H7 (cell line): ENCODE measurements at regions not wholly inside any gene's neighbourhood (a gene's known extent, or its start where the extent isn't known, plus 50 kb on each side); places are given as distances from the start of the nearest gene placed in this dataset.
A peak's percentile ranks its signal among the peaks of the same experiment; 100 is the strongest.

Source experiments
- DNase-seq: peaks from one replicate; pipeline ENCODE4 v3.0.0; 2012
- H3K27me3 ChIP-seq: 2 replicates; pipeline ENCODE4 v1.6.0; 2011; ENCODE audit warnings: mild to moderate bottlenecking, low read length; ENCODE audit not compliant: control insufficient read depth, insufficient read depth
- H3K36me3 ChIP-seq: replicated peaks from 2 replicates; pipeline ENCODE4 v1.5.1; 2011; ENCODE audit warnings: low read length; ENCODE audit not compliant: control insufficient read depth, insufficient read depth
- H3K4me3 ChIP-seq: 2 replicates; pipeline ENCODE4 v1.5.1; 2011; ENCODE audit warnings: low read depth, mild to moderate bottlenecking, control low read depth, low read length, moderate library complexity; ENCODE audit not compliant: insufficient read depth

DNA sequence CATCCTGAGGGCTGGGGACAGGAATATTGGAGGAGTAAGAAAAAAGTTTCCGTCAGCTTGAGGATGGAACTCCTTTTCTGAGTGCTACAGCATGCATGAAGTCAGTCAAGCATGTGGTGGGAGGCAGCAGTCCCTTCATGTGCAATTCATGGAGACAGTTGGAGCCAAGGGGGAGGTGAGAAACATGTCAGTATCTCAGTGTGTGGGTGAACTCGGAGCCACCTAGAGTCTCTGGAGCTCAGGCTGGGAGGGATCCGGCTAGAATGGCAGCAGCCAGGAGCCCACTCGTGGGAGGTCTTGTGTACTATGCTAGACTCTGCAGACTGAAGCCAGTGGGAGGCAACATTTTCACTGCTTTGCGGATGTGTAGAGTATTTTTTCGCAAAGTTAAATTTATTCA, 60.3 kb downstream of the AVPR1A start:
- no peaks in the 10 kb centered on the region for H3K27me3 ChIP-seq
- no peaks in the 10 kb centered on the region for H3K36me3 ChIP-seq
- DNase-seq, result no peak
- no peak overlapping the region for H3K4me3 ChIP-seq

DNA sequence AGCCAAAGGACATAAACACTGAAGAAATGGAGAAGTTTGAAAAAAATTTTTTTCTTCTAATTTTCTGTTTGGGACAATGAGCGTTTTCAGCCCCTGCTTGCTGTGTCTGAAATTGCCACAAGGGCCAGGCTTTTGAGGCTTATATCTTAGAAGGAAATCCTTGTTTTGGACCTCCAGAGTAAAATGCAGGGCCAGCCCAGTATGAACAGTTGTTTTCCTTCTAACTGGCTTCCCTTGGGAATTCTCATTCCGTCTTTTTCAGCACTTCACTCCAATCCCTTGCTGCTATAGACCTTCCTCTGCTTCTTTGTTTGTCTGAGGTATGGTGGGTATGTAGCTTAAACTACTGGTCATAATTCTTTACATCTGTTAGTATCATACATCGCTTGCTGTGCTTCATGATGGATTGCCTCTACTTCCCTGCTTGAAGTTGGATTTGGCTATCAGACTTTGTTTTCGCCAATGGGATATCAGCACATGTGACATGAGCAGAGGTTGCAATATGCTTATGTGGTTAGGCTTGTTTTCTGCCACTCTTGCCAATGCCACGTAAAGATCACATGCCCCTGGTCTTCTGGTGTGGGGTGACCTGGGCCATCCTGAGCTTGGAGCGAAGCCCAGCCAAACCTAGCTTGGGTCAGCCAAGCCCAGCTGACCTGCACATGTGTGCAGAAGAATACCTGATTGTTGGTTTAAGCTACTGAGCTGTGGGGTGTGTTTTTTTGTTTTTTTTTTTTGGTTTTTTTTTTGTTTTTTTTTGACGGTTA, 64.7 kb downstream of the AVPR1A start:
- no peaks in the 10 kb centered on the region for H3K27me3 ChIP-seq
- no peak for DNase-seq
- H3K4me3 ChIP-seq, result no peak overlapping the region
- H3K36me3 ChIP-seq, result no peaks in the 10 kb centered on the region

DNA sequence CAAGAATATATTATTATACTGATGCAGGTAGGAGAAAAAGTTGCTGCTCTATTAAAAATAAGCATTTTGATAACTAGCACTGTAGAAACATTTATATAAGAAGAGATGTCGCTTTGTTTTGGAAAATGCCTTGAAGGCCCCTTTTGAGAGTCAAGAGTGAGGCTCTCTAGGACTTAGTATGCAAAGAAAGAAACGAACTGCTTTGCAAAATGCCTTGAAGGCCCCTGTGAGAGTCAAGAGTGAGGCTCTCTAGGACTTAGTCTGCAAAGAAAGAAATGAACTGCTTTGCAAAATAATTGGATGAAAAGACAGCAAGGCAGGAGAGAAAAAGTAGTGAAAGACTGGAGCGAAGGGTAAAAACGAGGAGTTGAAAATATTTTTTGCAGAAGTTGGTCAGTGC, 65.9 kb downstream of the AVPR1A start:
- DNase-seq, result no peak
- no peaks in the 10 kb centered on the region for H3K36me3 ChIP-seq
- H3K4me3 ChIP-seq, result no peak overlapping the region
- H3K27me3 ChIP-seq, result no peaks in the 10 kb centered on the region

DNA sequence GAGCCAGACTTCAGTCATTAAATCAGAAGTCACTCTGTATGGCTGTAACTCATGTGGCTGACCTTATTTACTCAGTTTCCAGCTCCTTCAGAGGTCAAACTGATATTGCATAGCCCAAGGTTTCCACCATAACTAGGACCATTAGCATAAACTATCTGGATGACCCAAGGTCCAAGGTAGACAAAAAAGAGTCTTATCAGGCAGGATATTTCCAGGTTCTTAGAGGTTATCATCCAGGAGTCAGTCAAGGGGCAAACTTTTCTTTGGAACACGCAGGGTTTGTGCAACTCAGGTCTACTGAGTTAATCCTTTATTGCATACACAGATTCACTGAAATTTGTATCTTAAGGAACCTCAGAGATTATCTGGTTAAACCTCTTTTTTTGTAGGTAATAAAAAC, 66.5 kb downstream of the AVPR1A start:
- Histone ChIP-seq H3K36me3 (no peaks in the 10 kb centered on the region), H3K27me3 (no peaks in the 10 kb centered on the region)
- no peak for DNase-seq

DNA sequence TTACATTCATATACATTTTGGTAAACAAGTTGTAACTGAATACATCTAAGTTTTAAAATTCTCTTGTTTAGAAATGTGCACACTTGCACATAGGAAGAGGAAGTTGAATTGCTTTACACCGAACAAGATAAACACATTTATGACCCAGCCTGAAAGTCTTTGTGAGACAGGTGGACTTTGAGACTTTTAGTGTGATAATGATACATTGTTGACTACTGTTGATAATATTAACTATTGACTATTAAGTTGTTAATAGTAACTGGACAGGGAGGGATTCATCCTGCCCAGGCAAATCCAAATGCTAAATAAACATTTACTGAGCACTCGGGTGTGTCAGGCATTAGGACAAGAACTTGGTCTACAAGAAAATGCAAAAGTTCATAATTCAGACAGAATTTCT, 68.0 kb downstream of the AVPR1A start:
- Histone ChIP-seq H3K27me3 (no peaks in the 10 kb centered on the region), H3K4me3 (no peak overlapping the region), H3K36me3 (no peaks in the 10 kb centered on the region)
- DNase-seq, result no peak

More for the DNA sequence above, 66.5 kb downstream of the AVPR1A start:
- H3K4me3 ChIP-seq, result no peak overlapping the region

DNA sequence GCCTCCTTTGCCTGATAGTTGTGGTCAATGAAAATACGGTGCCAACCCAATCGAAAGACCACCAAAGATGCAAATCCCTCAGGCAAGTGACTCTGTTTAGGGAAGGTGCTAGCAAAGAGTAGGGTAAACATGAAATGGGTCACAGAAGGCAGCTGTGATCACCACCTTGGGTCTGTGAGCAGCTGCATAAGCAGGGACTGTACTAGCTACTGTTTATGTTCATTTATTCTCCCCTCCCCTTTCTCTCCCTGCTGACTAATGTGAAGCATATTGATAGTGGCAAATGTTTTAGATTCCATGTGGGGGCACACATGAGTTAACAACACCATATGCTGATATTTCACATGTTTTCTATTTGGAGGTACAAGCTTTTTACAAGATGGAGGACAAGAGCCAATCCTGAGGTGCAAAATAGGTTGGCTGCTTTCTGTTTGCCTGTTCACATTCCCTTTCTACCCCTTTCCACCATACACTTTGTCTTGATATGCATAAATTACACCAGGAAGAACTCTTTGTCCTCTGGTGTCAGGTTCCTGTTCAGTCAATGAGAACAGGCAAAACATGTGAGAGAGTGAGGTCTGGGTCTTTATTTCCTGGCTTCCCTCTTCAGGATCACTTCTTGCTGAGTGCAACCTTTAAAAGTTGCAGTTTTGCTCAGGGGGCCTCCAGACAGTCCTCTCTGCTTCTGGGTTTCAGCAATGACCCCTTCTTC, 71.1 kb downstream of the AVPR1A start:
- no peak overlapping the region for H3K4me3 ChIP-seq
- H3K36me3 ChIP-seq, result no peaks in the 10 kb centered on the region
- DNase-seq, result no peak
- no peaks in the 10 kb centered on the region for H3K27me3 ChIP-seq

DNA sequence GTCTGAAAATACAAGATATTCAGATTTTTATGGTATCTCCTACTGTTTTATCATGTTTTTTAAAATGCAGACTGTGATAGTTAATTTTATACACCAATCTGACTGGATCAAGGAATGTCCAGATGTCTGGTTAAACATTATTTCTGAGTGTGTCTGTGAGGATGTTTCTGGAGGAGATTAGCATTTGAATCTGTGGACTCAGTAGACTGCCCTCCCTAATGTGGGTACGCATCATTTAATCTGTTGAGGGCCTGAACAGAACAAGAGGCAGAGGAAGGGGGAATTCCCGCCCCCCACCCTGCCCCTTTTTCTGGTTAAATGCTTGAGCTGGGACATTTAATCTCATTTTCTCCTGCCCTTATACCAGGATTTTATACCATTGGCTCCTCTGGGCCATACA, 72.1 kb downstream of the AVPR1A start:
- no peak for DNase-seq
- no peaks in the 10 kb centered on the region for H3K27me3 ChIP-seq
- H3K4me3 ChIP-seq, result no peak overlapping the region
- H3K36me3 ChIP-seq, result no peaks in the 10 kb centered on the region

DNA sequence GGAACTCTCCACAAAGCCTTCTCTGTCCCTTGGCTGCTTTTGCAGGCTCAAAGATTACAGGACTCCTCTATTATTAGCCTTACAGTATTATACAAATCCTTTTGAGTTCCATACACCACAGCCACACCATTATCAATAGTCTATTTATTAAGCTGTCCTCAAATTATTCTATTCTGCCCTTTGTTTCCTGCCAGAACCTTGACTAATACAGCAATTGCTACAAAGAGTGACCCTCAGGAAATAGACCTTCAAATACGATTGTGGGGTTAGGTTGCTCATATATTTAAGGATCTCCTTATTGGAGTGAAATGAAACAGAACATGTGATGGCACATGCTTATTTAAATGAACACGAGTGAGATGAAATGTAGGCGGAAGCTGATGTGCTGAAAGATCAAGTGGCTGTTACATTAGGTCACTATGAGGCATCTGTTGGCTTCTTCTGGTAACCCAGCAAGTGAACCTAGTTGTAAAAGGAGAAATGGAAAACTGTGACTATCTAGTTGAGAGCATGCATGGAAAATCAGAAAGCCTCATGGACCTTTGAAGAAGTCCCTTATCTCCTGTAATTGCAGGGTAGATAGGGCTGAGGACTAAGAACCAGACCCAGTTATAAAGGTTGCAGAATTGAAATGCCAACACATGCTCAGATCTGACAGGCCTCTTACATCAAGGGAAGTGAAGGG, 75.5 kb downstream of the AVPR1A start:
- H3K27me3 ChIP-seq, result no peaks in the 10 kb centered on the region

DNA sequence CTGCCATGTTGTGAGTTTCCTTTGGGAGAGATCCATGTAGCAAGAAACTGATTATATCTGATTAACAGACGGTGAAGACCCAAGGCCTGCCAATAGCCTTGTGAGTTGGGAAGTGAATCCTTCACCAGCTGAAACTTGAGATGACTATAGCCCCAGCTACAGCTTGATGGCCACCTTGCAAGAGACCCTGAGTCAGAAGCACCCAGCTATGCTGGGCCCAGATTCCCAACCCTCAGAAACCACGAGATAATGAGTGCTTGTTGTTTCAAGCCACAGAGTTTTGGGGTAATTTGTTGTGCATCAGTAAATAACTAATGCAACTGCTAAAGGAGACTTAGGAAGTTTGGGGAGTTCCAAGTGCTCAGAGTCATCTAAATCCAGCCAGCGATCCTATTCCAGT, 80.3 kb downstream of the AVPR1A start:
- no peak overlapping the region for H3K4me3 ChIP-seq
- DNase-seq, result no peak
- no peaks in the 10 kb centered on the region for H3K36me3 ChIP-seq
- H3K27me3 ChIP-seq, result no peaks in the 10 kb centered on the region

More for the DNA sequence above, 75.5 kb downstream of the AVPR1A start:
- Histone ChIP-seq H3K4me3 (no peak overlapping the region), H3K36me3 (no peaks in the 10 kb centered on the region)
- no peak for DNase-seq

DNA sequence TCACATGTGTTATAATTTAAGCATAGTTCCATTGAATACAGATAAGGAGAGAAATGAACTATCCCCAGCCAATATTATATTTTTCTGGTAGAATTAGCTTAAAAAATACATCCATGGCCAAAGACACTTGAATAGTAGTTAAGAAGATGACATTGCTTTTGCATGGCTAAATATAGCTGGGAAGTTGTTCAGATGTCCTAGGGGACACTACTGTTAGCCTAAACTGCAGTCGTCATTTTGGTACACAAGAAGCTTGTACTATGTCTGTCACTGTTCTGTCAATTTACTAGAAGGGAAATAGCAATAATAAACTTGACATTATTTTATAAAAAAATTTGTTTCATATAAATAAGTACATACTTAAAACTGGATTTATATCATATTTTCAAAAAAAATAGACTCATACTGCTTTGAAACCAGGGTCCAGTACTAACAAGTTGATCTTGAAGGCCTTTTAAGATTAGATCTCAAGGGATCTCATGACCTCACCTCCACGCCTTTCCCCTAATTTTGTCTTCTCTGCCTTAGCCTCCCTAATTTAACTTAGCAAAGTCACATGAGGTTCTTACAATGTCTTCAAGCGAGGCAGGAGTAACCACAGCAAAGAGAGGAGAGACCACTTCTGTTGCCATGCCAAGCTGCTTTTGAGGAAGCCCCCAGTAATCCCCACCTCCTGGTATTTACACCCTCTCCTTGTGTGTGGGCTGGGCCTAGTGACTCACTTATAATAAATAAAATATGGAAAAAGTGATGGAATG, 81.0 kb downstream of the AVPR1A start:
- Histone ChIP-seq H3K27me3 (no peaks in the 10 kb centered on the region), H3K4me3 (no peak overlapping the region), H3K36me3 (no peaks in the 10 kb centered on the region)
- no peak for DNase-seq

DNA sequence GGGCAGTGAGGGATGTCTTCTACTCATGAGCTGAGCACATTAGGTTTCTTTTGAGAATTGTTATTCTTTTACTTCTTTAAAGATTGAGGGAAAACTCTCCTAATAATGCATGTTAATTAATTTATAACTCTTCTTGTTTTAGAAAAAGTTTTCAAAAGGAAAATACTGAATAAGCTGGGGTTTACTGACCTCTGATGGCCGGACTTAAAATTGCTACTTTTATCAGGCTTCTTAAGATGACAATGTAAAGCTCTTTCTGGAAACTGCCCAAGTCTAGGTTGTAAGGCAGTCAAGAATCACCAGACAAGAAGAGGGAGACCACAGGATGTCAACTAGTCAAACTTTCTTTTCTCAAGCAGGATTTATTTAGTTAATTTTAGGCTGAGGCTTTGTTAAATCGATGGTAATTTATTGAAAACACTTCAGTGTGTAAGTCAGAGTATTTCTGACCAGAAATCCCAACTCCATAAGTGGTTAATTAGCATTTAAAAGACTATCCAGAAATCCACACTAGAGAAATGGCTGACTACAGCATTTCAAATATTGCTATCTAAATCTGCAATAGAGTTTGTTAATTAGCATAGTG, 82.1 kb downstream of the AVPR1A start:
- H3K4me3 ChIP-seq, result no peak overlapping the region
- H3K36me3 ChIP-seq, result no peaks in the 10 kb centered on the region
- H3K27me3 ChIP-seq, result no peaks in the 10 kb centered on the region
- DNase-seq, result peak; percentile 9

DNA sequence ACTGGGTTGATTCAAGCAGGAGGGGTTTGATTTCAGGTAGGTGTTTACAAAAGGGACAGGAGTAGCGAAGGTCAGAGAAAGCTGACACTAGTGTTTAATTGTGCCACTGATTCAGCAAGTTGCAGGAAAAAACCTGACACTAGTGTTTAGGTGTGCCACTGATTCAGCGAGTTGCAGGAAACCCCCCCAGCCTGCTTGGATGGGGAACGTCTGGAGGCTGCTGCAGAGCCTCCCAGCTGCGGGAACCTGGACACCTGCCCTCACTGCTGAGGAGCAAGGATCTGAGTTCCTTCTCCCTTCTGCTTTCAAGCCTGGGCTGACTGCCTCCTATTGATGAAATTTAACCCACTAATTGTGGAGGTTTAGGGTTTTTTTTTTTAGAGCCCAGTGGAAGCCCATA, 84.2 kb downstream of the AVPR1A start:
- Histone ChIP-seq H3K4me3 (no peak overlapping the region), H3K36me3 (no peaks in the 10 kb centered on the region), H3K27me3 (no peaks in the 10 kb centered on the region)
- DNase-seq, result peak; percentile 5

DNA sequence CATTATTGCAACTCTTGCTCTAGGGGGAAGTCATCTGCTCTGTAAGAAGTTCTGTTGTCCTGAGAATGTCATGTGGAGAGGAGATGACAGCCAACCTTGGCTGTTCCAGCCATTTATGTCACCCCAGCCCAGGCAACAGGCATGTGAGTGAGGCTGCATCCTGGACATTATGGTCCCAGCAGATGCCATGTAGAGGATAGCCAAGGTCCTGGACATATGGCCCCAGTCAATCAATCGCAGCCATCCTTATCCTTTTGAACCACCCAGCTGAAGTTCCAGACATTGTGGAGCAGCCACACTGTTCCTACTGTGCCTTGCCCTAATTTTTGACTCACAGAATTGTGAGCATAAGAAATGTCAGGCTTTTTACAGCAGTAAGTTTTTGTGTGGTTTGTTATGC, 84.9 kb downstream of the AVPR1A start:
- Histone ChIP-seq H3K36me3 (no peaks in the 10 kb centered on the region), H3K4me3 (no peak overlapping the region), H3K27me3 (no peaks in the 10 kb centered on the region)
- DNase-seq, result no peak

DNA sequence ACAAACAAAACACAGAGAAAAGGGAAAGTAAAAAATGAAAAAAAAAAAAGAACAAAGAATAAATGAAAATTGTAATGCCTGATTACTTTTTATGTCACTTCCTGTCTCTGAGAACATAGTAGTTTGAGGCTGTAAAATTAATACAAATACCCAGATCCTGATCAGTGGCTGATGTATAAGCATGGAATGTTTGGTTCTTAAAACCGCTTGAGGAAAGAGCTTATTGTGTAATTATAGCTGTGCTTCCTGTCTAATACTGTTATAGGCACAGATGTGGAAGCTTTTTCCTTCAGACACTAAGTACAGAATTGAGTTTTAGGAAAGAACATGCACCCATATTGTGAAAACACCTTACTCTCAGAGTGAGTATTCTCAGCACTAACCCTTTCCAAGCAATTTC, 86.9 kb downstream of the AVPR1A start:
- DNase-seq, result no peak
- Histone ChIP-seq H3K36me3 (no peaks in the 10 kb centered on the region), H3K4me3 (no peak overlapping the region), H3K27me3 (no peaks in the 10 kb centered on the region)
